ENCODE measurements at regions not wholly inside any gene's neighbourhood (a gene's known extent, or its start where the extent isn't known, plus 50 kb on each side); places are given as distances from the start of the nearest gene placed in this dataset.

GRCh38 chr2:66174491-66174890 lies 260.4 kb upstream of the MEIS1 start:
- Mint-ChIP-seq H3K27me3 (ENCODE audit: low read depth in 3 of 3) (peaks cover 0 to 2% (median 2%) of the 10 kb centered on the region in 3 donors), H3K4me3 (no peak overlapping the region), H3K36me3 (no peaks in the 10 kb centered on the region), H3K9me3 (peaks cover 5 to 19% (median 10%) of the 10 kb centered on the region in 7 donors), H3K4me1 (no peaks in the 10 kb centered on the region), H3K27ac (no peak overlapping the region)
- no CpG with 5 or more reads among the region's 5 CpGs for WGBS (ENCODE audit: insufficient coverage)
- Histone ChIP-seq H3K9me3 (replicated peaks in 1 of 2; ENCODE audit: control insufficient read depth in 1 of 2, insufficient read depth in 1 of 2, low read length in 2 of 2) (peaks cover 0 to 3% of the 10 kb centered on the region in 2 donors), H3K9ac (ENCODE audit: insufficient read depth, low read length, poor library complexity, severe bottlenecking) (no peak overlapping the region), H3K36me3 (replicated peaks in 1 of 2; ENCODE audit: control insufficient read depth in 1 of 2, insufficient read depth in 2 of 2, low read length in 2 of 2) (no peaks in the 10 kb centered on the region), H3K27ac (ENCODE audit: low read depth in 1 of 2, low read length in 2 of 2) (no peak overlapping the region), H2AFZ (ENCODE audit: insufficient read depth, low read depth, low read length, poor library complexity, severe bottlenecking) (no peak overlapping the region), H4K20me1 (ENCODE audit: insufficient read depth, low read length) (no peaks in the 10 kb centered on the region), H3K4me2 (replicated peaks; ENCODE audit: extremely low read depth, low read length, poor library complexity, severe bottlenecking) (no peak overlapping the region), H3K4me1 (ENCODE audit: control insufficient read depth in 1 of 2, insufficient read depth in 2 of 2, low read length in 2 of 2) (no peaks in the 10 kb centered on the region), H3K27me3 (ENCODE audit: control insufficient read depth in 2 of 2, insufficient read depth in 2 of 2, low read length in 2 of 2) (no peaks in the 10 kb centered on the region), H3K4me3 (replicated peaks in 1 of 3; ENCODE audit: low read depth in 2 of 3, low read length in 3 of 3) (no peak overlapping the region), H3K79me2 (ENCODE audit: insufficient read depth, low read length) (no peaks in the 10 kb centered on the region)
- intact Hi-C loops (cut with micrococcal nuclease), result no loop called here
- TF ChIP-seq CTCF (IDR thresholded peaks at IDR 0.05), result no peak
- DNase-seq, result no peak

GRCh38 chr2:66173645-66174044 lies 261.3 kb upstream of the MEIS1 start:
- no peak overlapping the region for H3K4me3 Mint-ChIP-seq
- Histone ChIP-seq H3K27me3 (ENCODE audit: control insufficient read depth in 2 of 2, insufficient read depth in 2 of 2, low read length in 2 of 2) (no peaks in the 10 kb centered on the region), H3K36me3 (replicated peaks in 1 of 2; ENCODE audit: control insufficient read depth in 1 of 2, insufficient read depth in 2 of 2, low read length in 2 of 2) (no peaks in the 10 kb centered on the region), H3K4me1 (ENCODE audit: control insufficient read depth in 1 of 2, insufficient read depth in 2 of 2, low read length in 2 of 2) (no peaks in the 10 kb centered on the region), H3K9me3 (replicated peaks in 1 of 2; ENCODE audit: control insufficient read depth in 1 of 2, insufficient read depth in 1 of 2, low read length in 2 of 2) (peaks cover 0 to 3% of the 10 kb centered on the region in 2 donors), H3K4me2 (replicated peaks; ENCODE audit: extremely low read depth, low read length, poor library complexity, severe bottlenecking) (no peak overlapping the region), H3K4me3 (replicated peaks in 1 of 3; ENCODE audit: low read depth in 2 of 3, low read length in 3 of 3) (no peak overlapping the region), H3K27ac (ENCODE audit: low read depth in 1 of 2, low read length in 2 of 2) (no peak overlapping the region), H3K79me2 (ENCODE audit: insufficient read depth, low read length) (no peaks in the 10 kb centered on the region), H2AFZ (ENCODE audit: insufficient read depth, low read depth, low read length, poor library complexity, severe bottlenecking) (no peak overlapping the region), H4K20me1 (ENCODE audit: insufficient read depth, low read length) (no peaks in the 10 kb centered on the region), H3K9ac (ENCODE audit: insufficient read depth, low read length, poor library complexity, severe bottlenecking) (no peak overlapping the region)
- H3K27me3 Mint-ChIP-seq (ENCODE audit: low read depth in 3 of 3), result peaks cover 0 to 2% (median 2%) of the 10 kb centered on the region in 3 donors
- no peak overlapping the region for H3K27ac Mint-ChIP-seq
- no peak for TF ChIP-seq CTCF (IDR thresholded peaks at IDR 0.05)
- DNase-seq, result no peak
- H3K9me3 Mint-ChIP-seq, result peaks cover 5 to 19% (median 10%) of the 10 kb centered on the region in 7 donors
- WGBS (ENCODE audit: insufficient coverage), result no CpG with 5 or more reads among the region's 1 CpG
- no peaks in the 10 kb centered on the region for H3K36me3 Mint-ChIP-seq
- H3K4me1 Mint-ChIP-seq, result no peaks in the 10 kb centered on the region
- intact Hi-C loops (cut with micrococcal nuclease), result no loop called here

Data from CD14-positive monocyte (primary cell).